ENCODE measurements at regions not wholly inside any gene's neighbourhood (a gene's known extent, or its start where the extent isn't known, plus 50 kb on each side); places are given as distances from the start of the nearest gene placed in this dataset.

GRCh38 chr4:170748975-170749374 lies 659.2 kb upstream of the AADAT start:
- TF ChIP-seq POLR2A (IDR thresholded peaks at IDR 0.05) (no peak), CTCF (IDR thresholded peaks at IDR 0.05) (no peak), EP300 (IDR thresholded peaks at IDR 0.05) (no peak), POLR2AphosphoS5 (IDR thresholded peaks at IDR 0.05) (no peak)

Measured in gastroesophageal sphincter (tissue), 3 donors.